CD4-positive, alpha-beta T cell treated with Interferon alpha-2 for 1 hour (primary cell): ENCODE measurements at regions not wholly inside any gene's neighbourhood (a gene's known extent, or its start where the extent isn't known, plus 50 kb on each side); places are given as distances from the start of the nearest gene placed in this dataset.

Source experiments
- DNase-seq, 2 donors: peaks; one replicate each; pipeline ENCODE4 v3.0.0-alpha.2; 2020 to 2022

GRCh38 chr7:115122388-115122787 lies 200.5 kb downstream of the MDFIC start:
- DNase-seq, result no peak

GRCh38 chr7:115117748-115118147 lies 195.9 kb downstream of the MDFIC start:
- DNase-seq, result no peak

GRCh38 chr7:115116773-115117715 lies 195.2 kb downstream of the MDFIC start:
- no peak for DNase-seq

- DNase-seq, result no peak
Observed at GRCh38 chr7:115113776-115114175, 191.9 kb downstream of the MDFIC start.

GRCh38 chr7:115113131-115113530 lies 191.2 kb downstream of the MDFIC start:
- no peak for DNase-seq

GRCh38 chr7:115110523-115110922 lies 188.6 kb downstream of the MDFIC start:
- no peak for DNase-seq

GRCh38 chr7:115106316-115106715 lies 184.4 kb downstream of the MDFIC start:
- no peak for DNase-seq

GRCh38 chr7:115102738-115103137 lies 180.8 kb downstream of the MDFIC start:
- DNase-seq, result no peak

GRCh38 chr7:115101199-115101598 lies 179.3 kb downstream of the MDFIC start:
- no peak for DNase-seq

- no peak for DNase-seq
Observed at GRCh38 chr7:115099906-115100305, 178.0 kb downstream of the MDFIC start.

GRCh38 chr7:115097175-115097671 lies 175.3 kb downstream of the MDFIC start:
- no peak for DNase-seq

GRCh38 chr7:115096262-115096661 lies 174.4 kb downstream of the MDFIC start:
- no peak for DNase-seq

- no peak for DNase-seq
Observed at GRCh38 chr7:115094163-115094562, 172.3 kb downstream of the MDFIC start.

GRCh38 chr7:115088893-115089292 lies 167.0 kb downstream of the MDFIC start:
- DNase-seq, result no peak

- no peak for DNase-seq
Observed at GRCh38 chr7:115087437-115087836, 165.5 kb downstream of the MDFIC start.

GRCh38 chr7:115086146-115086841 lies 164.4 kb downstream of the MDFIC start:
- DNase-seq, result no peak

- no peak for DNase-seq
Observed at GRCh38 chr7:115085421-115085820, 163.5 kb downstream of the MDFIC start.

- DNase-seq, result no peak
Observed at GRCh38 chr7:115083935-115084334, 162.0 kb downstream of the MDFIC start.

GRCh38 chr7:115081772-115082171 lies 159.9 kb downstream of the MDFIC start:
- DNase-seq, result no peak

GRCh38 chr7:115078851-115079250 lies 157.0 kb downstream of the MDFIC start:
- no peak for DNase-seq

- no peak for DNase-seq
Observed at GRCh38 chr7:115078386-115078785, 156.5 kb downstream of the MDFIC start.

- no peak for DNase-seq
Observed at GRCh38 chr7:115070311-115070710, 148.4 kb downstream of the MDFIC start.
